Activated naive CD4-positive, alpha-beta T cell treated with anti-CD3 and anti-CD28 coated beads for 36 hours (primary cell): ENCODE measurements at regions not wholly inside any gene's neighbourhood (a gene's known extent, or its start where the extent isn't known, plus 50 kb on each side); places are given as distances from the start of the nearest gene placed in this dataset.

Experiments used
- CTCF ChIA-PET: fragments of 350-600 bp; sonication (Branson Sonifier 250); formaldehyde crosslinking; loops from one replicate; lab custom pipeline; 2021; ENCODE audit warnings: antibody characterized with exemption; lab: Charles Lee
- DNase-seq: peaks from one replicate; pipeline ENCODE4 v3.0.0-alpha.2; 2020
- H3K27ac Mint-ChIP-seq: one replicate; pipeline ENCODE4 v1.8.0; 2021; ENCODE audit warnings: mild to moderate bottlenecking, mixed read lengths
- H3K27me3 Mint-ChIP-seq: one replicate; pipeline ENCODE4 v1.8.0; 2021; ENCODE audit warnings: low read depth, mixed read lengths
- H3K36me3 Mint-ChIP-seq: one replicate; pipeline ENCODE4 v1.8.0; 2021; ENCODE audit warnings: low read depth, mixed read lengths
- H3K4me1 Mint-ChIP-seq: one replicate; pipeline ENCODE4 v1.8.0; 2021; ENCODE audit warnings: low read depth, mixed read lengths
- H3K4me3 Mint-ChIP-seq: one replicate; pipeline ENCODE4 v1.8.0; 2021; ENCODE audit warnings: mild to moderate bottlenecking, moderate library complexity, mixed read lengths
- H3K9me3 Mint-ChIP-seq: one replicate; pipeline ENCODE4 v1.8.0; 2021; ENCODE audit warnings: mixed read lengths
- intact Hi-C: fragments of 100-400 bp; cut with micrococcal nuclease; formaldehyde crosslinking; loops from one replicate; pipeline ENCODE4 v1.15.1; 2023

- Mint-ChIP-seq H3K4me1 (no peaks in the 10 kb centered on the region), H3K27ac (no peak overlapping the region), H3K27me3 (peaks cover 3% of the 10 kb centered on the region), H3K4me3 (no peak overlapping the region), H3K9me3 (peaks cover 3% of the 10 kb centered on the region), H3K36me3 (no peaks in the 10 kb centered on the region)
- no peak for DNase-seq
- CTCF ChIA-PET: no interaction called here
- intact Hi-C loops: no loop called here
Observed at GRCh38 chr3:66165660-66166059, 55.1 kb upstream of the SLC25A26 start.

- DNase-seq: no peak
- CTCF ChIA-PET: interaction anchor here (0.7 kb wide), 1 partner anchor 84 kb away, joined by 7 read pairs; no protein-coding TSS in a partner anchor
- intact Hi-C loops: no loop called here
- H3K36me3 Mint-ChIP-seq: no peaks in the 10 kb centered on the region
- H3K27ac Mint-ChIP-seq: no peak overlapping the region
- peaks cover 3% of the 10 kb centered on the region for H3K27me3 Mint-ChIP-seq
- H3K4me3 Mint-ChIP-seq: no peak overlapping the region
- H3K4me1 Mint-ChIP-seq: no peaks in the 10 kb centered on the region
- H3K9me3 Mint-ChIP-seq: peaks cover 3% of the 10 kb centered on the region
Observed at GRCh38 chr3:66164155-66164554, 56.6 kb upstream of the SLC25A26 start.

- Mint-ChIP-seq H3K36me3 (no peaks in the 10 kb centered on the region), H3K9me3 (peaks cover 3% of the 10 kb centered on the region), H3K4me3 (no peak overlapping the region), H3K27me3 (peaks cover 3% of the 10 kb centered on the region), H3K4me1 (no peaks in the 10 kb centered on the region), H3K27ac (no peak overlapping the region)
- DNase-seq: no peak
- intact Hi-C loops: no loop called here
- CTCF ChIA-PET: no interaction called here
Observed at GRCh38 chr3:66163222-66163621, 57.6 kb upstream of the SLC25A26 start.

GRCh38 chr3:66162766-66163165 is 58.0 kb upstream of the SLC25A26 start:
- intact Hi-C loops: no loop called here
- peaks cover 3% of the 10 kb centered on the region for H3K9me3 Mint-ChIP-seq
- CTCF ChIA-PET: no interaction called here
- no peak for DNase-seq
- no peak overlapping the region for H3K27ac Mint-ChIP-seq
- peaks cover 3% of the 10 kb centered on the region for H3K27me3 Mint-ChIP-seq
- H3K36me3 Mint-ChIP-seq: no peaks in the 10 kb centered on the region
- no peak overlapping the region for H3K4me3 Mint-ChIP-seq
- H3K4me1 Mint-ChIP-seq: no peaks in the 10 kb centered on the region

GRCh38 chr3:66158933-66159683 is 61.7 kb upstream of the SLC25A26 start:
- Mint-ChIP-seq H3K36me3 (no peaks in the 10 kb centered on the region), H3K4me1 (no peaks in the 10 kb centered on the region), H3K27ac (no peak overlapping the region), H3K27me3 (peaks cover 3% of the 10 kb centered on the region), H3K4me3 (no peak overlapping the region), H3K9me3 (no peaks in the 10 kb centered on the region)
- DNase-seq: no peak
- intact Hi-C loops: no loop called here
- CTCF ChIA-PET: no interaction called here

GRCh38 chr3:66154444-66154861 is 66.3 kb upstream of the SLC25A26 start:
- H3K27me3 Mint-ChIP-seq: no peaks in the 10 kb centered on the region
- no peaks in the 10 kb centered on the region for H3K36me3 Mint-ChIP-seq
- H3K27ac Mint-ChIP-seq: no peak overlapping the region
- no peak for DNase-seq
- no peaks in the 10 kb centered on the region for H3K4me1 Mint-ChIP-seq
- no peak overlapping the region for H3K4me3 Mint-ChIP-seq
- intact Hi-C loops: no loop called here
- no peaks in the 10 kb centered on the region for H3K9me3 Mint-ChIP-seq
- CTCF ChIA-PET: no interaction called here

- intact Hi-C loops: no loop called here
- Mint-ChIP-seq H3K9me3 (no peaks in the 10 kb centered on the region), H3K4me3 (no peak overlapping the region), H3K4me1 (no peaks in the 10 kb centered on the region), H3K27me3 (no peaks in the 10 kb centered on the region), H3K36me3 (no peaks in the 10 kb centered on the region), H3K27ac (no peak overlapping the region)
- CTCF ChIA-PET: no interaction called here
- no peak for DNase-seq
Observed at GRCh38 chr3:66153481-66154443, 67.0 kb upstream of the SLC25A26 start.

GRCh38 chr3:66152336-66152735 is 68.5 kb upstream of the SLC25A26 start:
- H3K27me3 Mint-ChIP-seq: no peaks in the 10 kb centered on the region
- CTCF ChIA-PET: no interaction called here
- H3K4me1 Mint-ChIP-seq: no peaks in the 10 kb centered on the region
- H3K4me3 Mint-ChIP-seq: no peak overlapping the region
- H3K9me3 Mint-ChIP-seq: no peaks in the 10 kb centered on the region
- DNase-seq: no peak
- H3K36me3 Mint-ChIP-seq: no peaks in the 10 kb centered on the region
- H3K27ac Mint-ChIP-seq: no peak overlapping the region
- intact Hi-C loops: no loop called here

GRCh38 chr3:66150977-66151376 is 69.8 kb upstream of the SLC25A26 start:
- intact Hi-C loops: no loop called here
- CTCF ChIA-PET: interaction anchor here (0.7 kb wide), 1 partner anchor 46 kb away, joined by 3 read pairs; no protein-coding TSS in a partner anchor
- H3K27ac Mint-ChIP-seq: no peak overlapping the region
- H3K4me3 Mint-ChIP-seq: no peak overlapping the region
- no peaks in the 10 kb centered on the region for H3K4me1 Mint-ChIP-seq
- no peaks in the 10 kb centered on the region for H3K27me3 Mint-ChIP-seq
- no peaks in the 10 kb centered on the region for H3K36me3 Mint-ChIP-seq
- no peaks in the 10 kb centered on the region for H3K9me3 Mint-ChIP-seq
- no peak for DNase-seq

- H3K27ac Mint-ChIP-seq: no peak overlapping the region
- DNase-seq: no peak
- H3K4me3 Mint-ChIP-seq: no peak overlapping the region
- no peaks in the 10 kb centered on the region for H3K4me1 Mint-ChIP-seq
- H3K27me3 Mint-ChIP-seq: peaks cover 2% of the 10 kb centered on the region
- CTCF ChIA-PET: no interaction called here
- no peaks in the 10 kb centered on the region for H3K36me3 Mint-ChIP-seq
- intact Hi-C loops: no loop called here
- H3K9me3 Mint-ChIP-seq: no peaks in the 10 kb centered on the region
Observed at GRCh38 chr3:66149269-66149668, 71.5 kb upstream of the SLC25A26 start.

GRCh38 chr3:66145408-66145733 is 75.4 kb upstream of the SLC25A26 start:
- CTCF ChIA-PET: no interaction called here
- no peak for DNase-seq

GRCh38 chr3:66144568-66145407 is 76.0 kb upstream of the SLC25A26 start:
- intact Hi-C loops: no loop called here
- H3K27ac Mint-ChIP-seq: no peak overlapping the region
- no peaks in the 10 kb centered on the region for H3K36me3 Mint-ChIP-seq
- CTCF ChIA-PET: interaction anchor here (0.6 kb wide), 1 partner anchor 1905 kb away, joined by 3 read pairs; no protein-coding TSS in a partner anchor
- H3K9me3 Mint-ChIP-seq: peaks cover 2% of the 10 kb centered on the region
- no peak for DNase-seq
- no peak overlapping the region for H3K4me3 Mint-ChIP-seq
- H3K4me1 Mint-ChIP-seq: no peaks in the 10 kb centered on the region
- peaks cover 7% of the 10 kb centered on the region for H3K27me3 Mint-ChIP-seq

More at GRCh38 chr3:66145408-66145733, 75.4 kb upstream of the SLC25A26 start:
- peaks cover 7% of the 10 kb centered on the region for H3K27me3 Mint-ChIP-seq
- H3K27ac Mint-ChIP-seq: no peak overlapping the region
- peaks cover 2% of the 10 kb centered on the region for H3K9me3 Mint-ChIP-seq
- intact Hi-C loops: no loop called here
- H3K4me1 Mint-ChIP-seq: no peaks in the 10 kb centered on the region
- H3K36me3 Mint-ChIP-seq: no peaks in the 10 kb centered on the region
- H3K4me3 Mint-ChIP-seq: no peak overlapping the region
